ENCODE measurements at regions not wholly inside any gene's neighbourhood (a gene's known extent, or its start where the extent isn't known, plus 50 kb on each side); places are given as distances from the start of the nearest gene placed in this dataset.
"Not testable (repeated sequence)": the region's sequence is repeated elsewhere in the genome, so short reads cannot be mapped to it uniquely, and the experiment has no call there.

GRCh38 chr10:29774475-29774874 is 139.7 kb upstream of the SVIL start:
- no peak for DNase-seq (ENCODE audit: extremely low read depth in 1 of 11, low read depth in 9 of 11, low spot score in 4 of 11)

- DNase-seq (ENCODE audit: extremely low read depth in 1 of 11, low read depth in 9 of 11, low spot score in 4 of 11), result no peak
Observed at GRCh38 chr10:29773675-29774091, 138.9 kb upstream of the SVIL start.

- no peak for DNase-seq (ENCODE audit: extremely low read depth in 1 of 11, low read depth in 9 of 11, low spot score in 4 of 11)
Observed at GRCh38 chr10:29772403-29772802, 137.6 kb upstream of the SVIL start.

GRCh38 chr10:29771376-29771775 is 136.6 kb upstream of the SVIL start:
- no peak for DNase-seq (ENCODE audit: extremely low read depth in 1 of 11, low read depth in 9 of 11, low spot score in 4 of 11)

- DNase-seq (ENCODE audit: extremely low read depth in 1 of 11, low read depth in 9 of 11, low spot score in 4 of 11), result not testable (repeated sequence)
Observed at GRCh38 chr10:29769277-29769676, 134.5 kb upstream of the SVIL start.

- no peak for DNase-seq (ENCODE audit: extremely low read depth in 1 of 11, low read depth in 9 of 11, low spot score in 4 of 11)
Observed at GRCh38 chr10:29767968-29768367, 133.2 kb upstream of the SVIL start.

- no peak for DNase-seq (ENCODE audit: extremely low read depth in 1 of 11, low read depth in 9 of 11, low spot score in 4 of 11)
Observed at GRCh38 chr10:29766753-29767152, 132.0 kb upstream of the SVIL start.

- DNase-seq (ENCODE audit: extremely low read depth in 1 of 11, low read depth in 9 of 11, low spot score in 4 of 11), result no peak
Observed at GRCh38 chr10:29765330-29765729, 130.6 kb upstream of the SVIL start.

- no peak for DNase-seq (ENCODE audit: extremely low read depth in 1 of 11, low read depth in 9 of 11, low spot score in 4 of 11)
Observed at GRCh38 chr10:29763396-29763795, 128.6 kb upstream of the SVIL start.

GRCh38 chr10:29761916-29762315 is 127.1 kb upstream of the SVIL start:
- DNase-seq (ENCODE audit: extremely low read depth in 1 of 11, low read depth in 9 of 11, low spot score in 4 of 11), result no peak

- no peak for DNase-seq (ENCODE audit: extremely low read depth in 1 of 11, low read depth in 9 of 11, low spot score in 4 of 11)
Observed at GRCh38 chr10:29760138-29760900, 125.5 kb upstream of the SVIL start.

- DNase-seq (ENCODE audit: extremely low read depth in 1 of 11, low read depth in 9 of 11, low spot score in 4 of 11), result no peak
Observed at GRCh38 chr10:29757551-29758297, 123.0 kb upstream of the SVIL start.

- no peak for DNase-seq (ENCODE audit: extremely low read depth in 1 of 11, low read depth in 9 of 11, low spot score in 4 of 11)
Observed at GRCh38 chr10:29756451-29756850, 121.7 kb upstream of the SVIL start.

- DNase-seq (ENCODE audit: extremely low read depth in 1 of 11, low read depth in 9 of 11, low spot score in 4 of 11), result no peak
Observed at GRCh38 chr10:29753283-29753682, 118.5 kb upstream of the SVIL start.

- no peak for DNase-seq (ENCODE audit: extremely low read depth in 1 of 11, low read depth in 9 of 11, low spot score in 4 of 11)
Observed at GRCh38 chr10:29751684-29752083, 116.9 kb upstream of the SVIL start.

GRCh38 chr10:29751240-29751639 is 116.5 kb upstream of the SVIL start:
- no peak for DNase-seq (ENCODE audit: extremely low read depth in 1 of 11, low read depth in 9 of 11, low spot score in 4 of 11)

GRCh38 chr10:29749150-29749549 is 114.4 kb upstream of the SVIL start:
- DNase-seq (ENCODE audit: extremely low read depth in 1 of 11, low read depth in 9 of 11, low spot score in 4 of 11), result no peak

GRCh38 chr10:29748109-29748650 is 113.4 kb upstream of the SVIL start:
- no peak for DNase-seq (ENCODE audit: extremely low read depth in 1 of 11, low read depth in 9 of 11, low spot score in 4 of 11)

- DNase-seq (ENCODE audit: extremely low read depth in 1 of 11, low read depth in 9 of 11, low spot score in 4 of 11), result peak in 3 of 11 donors; percentile 22 to 38 (median 26)
Observed at GRCh38 chr10:29746080-29746797, 111.5 kb upstream of the SVIL start.

Measured in renal cortex interstitium (tissue), 11 donors.